ENCODE measurements at regions not wholly inside any gene's neighbourhood (a gene's known extent, or its start where the extent isn't known, plus 50 kb on each side); places are given as distances from the start of the nearest gene placed in this dataset.

DNA sequence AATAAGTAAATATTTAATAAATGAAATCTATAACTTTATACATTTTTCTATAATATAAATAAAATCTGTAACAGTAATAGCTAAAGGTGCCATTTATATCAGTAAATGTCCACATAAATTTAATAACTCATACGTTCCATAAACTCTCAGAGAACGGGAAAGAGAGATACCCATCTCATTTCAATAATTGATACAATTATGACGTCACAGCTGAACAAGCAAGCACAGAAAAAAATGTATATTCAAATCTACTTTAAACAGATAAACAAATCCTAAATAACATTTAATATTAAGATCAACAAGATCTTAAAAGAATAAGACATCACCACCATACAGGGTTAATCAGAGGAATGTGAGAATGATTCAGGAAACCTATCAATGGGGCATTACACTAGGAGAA, 1136.5 kb downstream of the TBC1D22A start:
- ATAC-seq: no peak
- TF ChIP-seq TOX (CRISPR knock-in tag; IDR thresholded peaks at IDR 0.05; ENCODE audit: borderline replicate concordance) (no peak), ARNTL (CRISPR knock-in tag; IDR thresholded peaks at IDR 0.05; ENCODE audit: borderline replicate concordance, low read depth) (no peak), ISL1 (CRISPR knock-in tag; IDR thresholded peaks at IDR 0.05) (no peak), ESRRG (CRISPR knock-in tag; IDR thresholded peaks at IDR 0.05) (no peak), ZC3H10 (CRISPR knock-in tag; IDR thresholded peaks at IDR 0.05) (no peak), TCF4 (CRISPR knock-in tag; IDR thresholded peaks at IDR 0.05; ENCODE audit: borderline replicate concordance) (no peak), ZNF70 (CRISPR knock-in tag; IDR thresholded peaks at IDR 0.05) (no peak), CSDC2 (CRISPR knock-in tag; IDR thresholded peaks at IDR 0.05) (no peak), BACH2 (CRISPR knock-in tag; IDR thresholded peaks at IDR 0.05; ENCODE audit: borderline replicate concordance) (no peak)
- TF ChIP-seq, protein P1, sequence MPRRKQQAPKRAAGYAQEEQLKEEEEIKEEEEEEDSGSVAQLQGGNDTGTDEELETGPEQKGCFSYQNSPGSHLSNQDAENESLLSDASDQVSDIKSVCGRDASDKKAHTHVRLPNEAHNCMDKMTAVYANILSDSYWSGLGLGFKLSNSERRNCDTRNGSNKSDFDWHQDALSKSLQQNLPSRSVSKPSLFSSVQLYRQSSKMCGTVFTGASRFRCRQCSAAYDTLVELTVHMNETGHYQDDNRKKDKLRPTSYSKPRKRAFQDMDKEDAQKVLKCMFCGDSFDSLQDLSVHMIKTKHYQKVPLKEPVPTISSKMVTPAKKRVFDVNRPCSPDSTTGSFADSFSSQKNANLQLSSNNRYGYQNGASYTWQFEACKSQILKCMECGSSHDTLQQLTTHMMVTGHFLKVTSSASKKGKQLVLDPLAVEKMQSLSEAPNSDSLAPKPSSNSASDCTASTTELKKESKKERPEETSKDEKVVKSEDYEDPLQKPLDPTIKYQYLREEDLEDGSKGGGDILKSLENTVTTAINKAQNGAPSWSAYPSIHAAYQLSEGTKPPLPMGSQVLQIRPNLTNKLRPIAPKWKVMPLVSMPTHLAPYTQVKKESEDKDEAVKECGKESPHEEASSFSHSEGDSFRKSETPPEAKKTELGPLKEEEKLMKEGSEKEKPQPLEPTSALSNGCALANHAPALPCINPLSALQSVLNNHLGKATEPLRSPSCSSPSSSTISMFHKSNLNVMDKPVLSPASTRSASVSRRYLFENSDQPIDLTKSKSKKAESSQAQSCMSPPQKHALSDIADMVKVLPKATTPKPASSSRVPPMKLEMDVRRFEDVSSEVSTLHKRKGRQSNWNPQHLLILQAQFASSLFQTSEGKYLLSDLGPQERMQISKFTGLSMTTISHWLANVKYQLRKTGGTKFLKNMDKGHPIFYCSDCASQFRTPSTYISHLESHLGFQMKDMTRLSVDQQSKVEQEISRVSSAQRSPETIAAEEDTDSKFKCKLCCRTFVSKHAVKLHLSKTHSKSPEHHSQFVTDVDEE (CRISPR knock-in tag; IDR thresholded peaks at IDR 0.05): no peak

GRCh38 chr22:47891609-47892008, 1129.2 kb downstream of the TBC1D22A start:
- TF ChIP-seq ESRRG (CRISPR knock-in tag; IDR thresholded peaks at IDR 0.05): no peak
- no peak for TF ChIP-seq ZNF70 (CRISPR knock-in tag; IDR thresholded peaks at IDR 0.05)
- TF ChIP-seq SNAI2 (CRISPR knock-in tag; IDR thresholded peaks at IDR 0.05): no peak
- no peak for TF ChIP-seq ZC3H10 (CRISPR knock-in tag; IDR thresholded peaks at IDR 0.05)
- TF ChIP-seq OSR1 (CRISPR knock-in tag; IDR thresholded peaks at IDR 0.05): no peak
- no peak for TF ChIP-seq ZNF8 (CRISPR knock-in tag; IDR thresholded peaks at IDR 0.05)
- TF ChIP-seq PATZ1 (CRISPR knock-in tag; IDR thresholded peaks at IDR 0.05; ENCODE audit: borderline replicate concordance): no peak
- TF ChIP-seq TOX (CRISPR knock-in tag; IDR thresholded peaks at IDR 0.05; ENCODE audit: borderline replicate concordance): no peak
- no peak for TF ChIP-seq PPARA (CRISPR knock-in tag; IDR thresholded peaks at IDR 0.05; ENCODE audit: borderline replicate concordance)
- TF ChIP-seq TCF4 (CRISPR knock-in tag; IDR thresholded peaks at IDR 0.05; ENCODE audit: borderline replicate concordance): no peak
- TF ChIP-seq, protein P1 (CRISPR knock-in tag; IDR thresholded peaks at IDR 0.05): no peak
- ATAC-seq: no peak

- ATAC-seq: no peak
- TF ChIP-seq ISL1 (CRISPR knock-in tag; IDR thresholded peaks at IDR 0.05): no peak
- no peak for TF ChIP-seq GLIS3 (CRISPR knock-in tag; IDR thresholded peaks at IDR 0.05)
These were observed 1126.4 kb downstream of the TBC1D22A start for GRCh38 chr22:47888817-47889216.

DNA sequence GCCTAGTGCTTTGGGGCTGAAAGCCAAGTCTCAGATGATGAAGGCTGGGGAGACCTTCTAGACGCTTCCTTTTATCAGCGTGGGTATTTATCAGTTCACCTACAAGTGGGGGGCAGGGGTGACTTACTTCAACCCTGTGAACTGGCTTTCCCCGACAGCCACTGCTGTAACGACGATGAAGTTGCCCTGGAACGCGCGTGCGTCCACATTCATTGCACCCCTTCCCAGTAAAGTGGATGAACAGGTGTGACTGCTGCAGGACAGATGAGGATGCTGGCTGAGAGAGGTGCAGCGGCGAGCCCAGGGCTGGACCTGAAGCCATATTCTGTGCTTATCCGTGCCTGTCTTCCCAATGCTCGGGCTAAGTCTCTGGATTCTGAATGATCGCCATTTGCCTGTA, 1122.3 kb downstream of the TBC1D22A start:
- no peak for ATAC-seq
- TF ChIP-seq PATZ1 (CRISPR knock-in tag; IDR thresholded peaks at IDR 0.05; ENCODE audit: borderline replicate concordance) (no peak), ARNTL (CRISPR knock-in tag; IDR thresholded peaks at IDR 0.05; ENCODE audit: borderline replicate concordance, low read depth) (no peak), ZFP3 (CRISPR knock-in tag; IDR thresholded peaks at IDR 0.05) (no peak), OSR1 (CRISPR knock-in tag; IDR thresholded peaks at IDR 0.05) (no peak), BACH2 (CRISPR knock-in tag; IDR thresholded peaks at IDR 0.05; ENCODE audit: borderline replicate concordance) (no peak), TOX (CRISPR knock-in tag; IDR thresholded peaks at IDR 0.05; ENCODE audit: borderline replicate concordance) (no peak), SNAI2 (CRISPR knock-in tag; IDR thresholded peaks at IDR 0.05) (no peak), POU6F1 (CRISPR knock-in tag; IDR thresholded peaks at IDR 0.05; ENCODE audit: borderline replicate concordance, low read depth) (no peak), ZC3H10 (CRISPR knock-in tag; IDR thresholded peaks at IDR 0.05) (no peak), CSDC2 (CRISPR knock-in tag; IDR thresholded peaks at IDR 0.05) (no peak)
- TF ChIP-seq, protein P1 (CRISPR knock-in tag; IDR thresholded peaks at IDR 0.05): no peak
- TF ChIP-seq, protein P2, sequence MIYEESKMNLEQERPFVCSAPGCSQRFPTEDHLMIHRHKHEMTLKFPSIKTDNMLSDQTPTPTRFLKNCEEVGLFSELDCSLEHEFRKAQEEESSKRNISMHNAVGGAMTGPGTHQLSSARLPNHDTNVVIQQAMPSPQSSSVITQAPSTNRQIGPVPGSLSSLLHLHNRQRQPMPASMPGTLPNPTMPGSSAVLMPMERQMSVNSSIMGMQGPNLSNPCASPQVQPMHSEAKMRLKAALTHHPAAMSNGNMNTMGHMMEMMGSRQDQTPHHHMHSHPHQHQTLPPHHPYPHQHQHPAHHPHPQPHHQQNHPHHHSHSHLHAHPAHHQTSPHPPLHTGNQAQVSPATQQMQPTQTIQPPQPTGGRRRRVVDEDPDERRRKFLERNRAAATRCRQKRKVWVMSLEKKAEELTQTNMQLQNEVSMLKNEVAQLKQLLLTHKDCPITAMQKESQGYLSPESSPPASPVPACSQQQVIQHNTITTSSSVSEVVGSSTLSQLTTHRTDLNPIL (CRISPR knock-in tag; IDR thresholded peaks at IDR 0.05; ENCODE audit: low read depth): no peak

Measured in SK-N-SH treated with all-trans-retinoic acid at 6 μM for 48 hours (cell line).